HG03520 (cell line): ENCODE measurements at regions not wholly inside any gene's neighbourhood (a gene's known extent, or its start where the extent isn't known, plus 50 kb on each side); places are given as distances from the start of the nearest gene placed in this dataset.
"Not testable (repeated sequence)": the region's sequence is repeated elsewhere in the genome, so short reads cannot be mapped to it uniquely, and the experiment has no call there.

ENCODE experiments used
- ATAC-seq: cut with Tn5 transposase; IDR thresholded peaks from one replicate; pipeline ENCODE4 v1.9.1; 2021; ENCODE audit warnings: mild to moderate bottlenecking, moderate library complexity; ENCODE audit not compliant: unreplicated experiment

DNA sequence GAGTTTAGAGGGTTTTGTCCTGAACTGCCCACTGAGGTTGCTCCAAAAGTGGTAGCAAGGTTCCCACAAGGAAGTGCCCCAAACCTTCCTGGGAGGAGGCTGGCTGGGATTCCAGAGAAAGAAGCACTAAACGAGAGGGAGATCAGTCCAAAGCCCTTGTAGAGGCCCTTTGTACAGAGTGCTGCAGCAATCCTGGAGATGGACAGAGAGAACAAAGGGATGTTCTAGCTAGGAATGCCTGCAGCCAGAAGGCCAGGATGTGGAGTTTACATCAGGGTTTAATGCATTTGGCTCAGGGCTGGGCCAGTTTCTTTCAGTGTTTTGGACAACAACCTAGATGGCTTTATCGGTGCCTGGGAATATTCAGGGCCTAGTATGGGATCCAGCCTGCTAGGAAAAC, 2155.1 kb upstream of the AGA start:
- ATAC-seq, result no peak

DNA sequence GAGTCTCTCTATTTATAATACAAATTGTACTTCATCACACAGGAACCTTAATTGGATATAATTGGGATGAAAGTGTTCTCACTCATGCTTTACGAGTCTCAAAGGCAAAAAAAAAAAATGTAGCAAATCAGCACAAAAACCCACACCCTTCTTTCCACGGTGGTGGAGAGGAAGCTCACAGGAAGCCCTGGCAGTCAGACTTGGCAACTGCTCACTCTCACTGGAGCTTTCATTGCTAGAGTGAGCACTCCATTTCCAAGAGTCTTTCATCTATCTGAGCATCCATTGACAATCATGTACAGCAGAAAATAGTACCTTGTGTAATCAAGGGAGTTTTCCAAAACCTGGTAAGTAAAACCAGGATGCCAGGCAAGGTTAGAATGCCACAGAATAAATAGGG, 2159.4 kb upstream of the AGA start:
- no peak for ATAC-seq

DNA sequence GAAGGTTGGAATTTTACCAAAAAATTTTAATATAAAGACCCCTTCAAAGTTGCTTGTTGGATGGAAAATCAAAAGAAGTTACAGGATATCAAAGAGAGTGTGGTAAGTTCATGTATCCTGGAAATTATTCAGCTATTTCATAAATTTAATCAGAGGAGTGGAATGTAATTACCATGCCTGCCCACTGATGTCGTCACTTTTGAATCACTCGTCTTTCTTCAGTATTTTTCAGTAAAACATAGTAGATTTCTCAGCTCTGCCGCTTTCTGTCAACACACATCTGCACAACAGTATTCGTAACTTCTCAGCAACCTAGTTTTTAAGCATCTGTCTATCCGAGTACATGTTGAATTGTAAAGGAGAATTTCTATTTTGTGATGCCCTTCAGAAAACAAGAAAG, 2163.0 kb upstream of the AGA start:
- ATAC-seq, result no peak

DNA sequence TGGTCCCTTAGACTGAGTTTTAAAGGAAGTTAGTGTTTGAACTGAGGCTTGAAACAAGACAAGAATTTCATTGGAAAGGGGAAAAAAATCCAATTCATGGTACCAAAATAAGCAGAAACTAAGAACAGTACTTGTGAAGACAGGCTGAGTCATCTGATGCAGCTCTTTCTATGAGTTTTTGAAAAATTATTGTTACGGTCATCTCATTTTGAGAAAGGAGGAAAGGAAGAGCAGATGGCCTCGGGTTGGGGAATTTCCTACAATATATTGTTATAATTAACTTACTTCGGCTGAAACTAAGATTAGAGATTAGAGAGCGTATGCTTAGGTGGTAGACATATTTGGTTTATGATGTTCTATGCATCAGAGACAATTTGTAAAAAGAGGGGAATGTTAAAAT, 2164.8 kb upstream of the AGA start:
- ATAC-seq, result no peak

DNA sequence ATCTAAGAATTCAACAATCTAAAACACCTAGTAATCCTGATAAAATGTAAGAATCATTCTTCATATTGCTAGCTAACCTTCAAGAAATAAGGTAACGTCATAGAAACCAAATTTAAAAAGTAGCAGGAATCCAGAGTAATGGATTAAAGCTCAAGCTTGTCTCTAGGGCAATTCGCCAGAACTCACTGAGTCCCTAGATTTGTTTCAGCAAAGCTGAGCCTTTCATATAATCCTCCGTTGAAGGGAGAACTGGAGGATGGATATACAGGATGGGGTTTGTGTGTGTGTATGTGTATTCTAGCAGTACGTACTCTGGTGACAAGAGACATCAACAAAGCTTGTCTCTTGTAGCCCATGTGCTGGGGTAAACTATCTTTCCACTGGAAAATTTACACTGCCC, 2173.5 kb upstream of the AGA start:
- no peak for ATAC-seq

DNA sequence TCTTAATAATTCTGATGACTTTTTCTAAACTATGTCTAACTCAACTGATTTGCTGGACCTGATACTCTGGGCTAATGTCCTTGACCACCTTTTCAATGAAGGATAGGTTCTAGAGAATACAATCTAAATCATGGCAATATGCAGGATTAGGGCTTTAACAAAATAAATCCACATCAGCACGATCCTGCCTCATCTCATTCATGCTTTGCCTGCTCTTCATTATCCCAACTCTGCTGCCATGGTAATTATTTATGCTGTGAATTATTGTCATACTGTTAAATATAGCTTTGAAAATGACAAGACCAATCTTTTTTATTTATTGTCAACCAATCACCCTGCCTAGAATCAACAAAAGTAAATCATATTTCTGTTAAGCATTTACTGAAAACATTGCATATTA, 2176.7 kb upstream of the AGA start:
- no peak for ATAC-seq

DNA sequence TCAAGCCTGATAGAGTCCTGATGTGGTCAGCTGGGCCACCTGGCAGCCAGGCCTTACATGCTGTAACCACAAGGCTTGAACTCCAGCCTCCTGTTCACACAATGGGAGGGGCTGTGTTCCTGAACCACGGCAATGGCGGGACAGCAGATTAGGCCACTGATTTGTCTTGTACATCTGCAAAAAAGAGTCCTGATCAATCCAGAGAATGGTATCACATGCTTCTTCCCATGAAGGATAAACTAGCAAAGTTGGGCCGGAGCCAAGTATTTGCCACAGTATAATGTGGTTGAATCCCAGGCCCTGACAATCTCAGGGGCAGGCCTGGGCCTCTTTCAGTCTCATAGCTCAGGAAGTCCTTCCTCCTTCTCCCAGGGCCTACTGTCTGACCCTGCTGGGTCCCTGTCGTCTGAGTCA, 2182.5 kb upstream of the AGA start:
- no peak for ATAC-seq

DNA sequence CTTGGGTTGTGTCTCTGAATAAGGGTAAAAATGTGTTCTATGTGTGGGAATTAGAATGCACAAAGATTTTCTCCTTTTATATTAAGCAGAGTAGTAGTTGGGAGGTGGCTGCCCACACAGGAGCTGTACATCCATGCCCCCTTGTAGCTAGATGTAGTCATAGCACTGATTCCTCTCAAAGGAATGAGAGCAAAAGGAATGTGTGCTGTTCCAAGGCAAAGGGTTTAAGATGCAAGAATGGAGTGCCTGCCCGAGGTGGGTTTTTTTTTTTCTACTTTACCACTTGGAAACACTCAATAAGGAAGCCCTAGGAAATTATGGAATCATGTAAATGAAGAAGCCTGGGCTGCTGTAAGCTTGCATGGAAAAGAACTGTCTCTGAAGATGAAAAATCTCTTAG, 2183.2 kb upstream of the AGA start:
- no peak for ATAC-seq

DNA sequence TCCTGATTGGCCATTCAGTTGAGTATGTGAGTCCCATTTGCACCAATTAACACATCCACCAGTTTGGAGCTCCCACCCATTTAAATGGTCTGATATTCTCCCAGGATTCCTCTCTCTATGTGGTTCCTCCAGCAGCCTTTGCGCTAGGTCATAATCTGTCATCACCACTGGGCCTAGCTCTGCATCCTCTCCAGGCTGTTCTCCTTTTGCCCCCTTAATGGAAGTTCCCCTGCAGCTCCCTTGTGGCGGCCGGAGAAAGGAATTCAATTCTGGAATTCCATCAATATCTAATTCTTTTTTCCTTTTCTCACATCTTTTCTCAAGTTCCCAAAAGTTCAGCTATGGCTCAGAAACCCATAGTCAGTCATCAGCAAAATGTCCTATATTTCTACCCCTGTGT, 2184.4 kb upstream of the AGA start:
- ATAC-seq, result no peak

DNA sequence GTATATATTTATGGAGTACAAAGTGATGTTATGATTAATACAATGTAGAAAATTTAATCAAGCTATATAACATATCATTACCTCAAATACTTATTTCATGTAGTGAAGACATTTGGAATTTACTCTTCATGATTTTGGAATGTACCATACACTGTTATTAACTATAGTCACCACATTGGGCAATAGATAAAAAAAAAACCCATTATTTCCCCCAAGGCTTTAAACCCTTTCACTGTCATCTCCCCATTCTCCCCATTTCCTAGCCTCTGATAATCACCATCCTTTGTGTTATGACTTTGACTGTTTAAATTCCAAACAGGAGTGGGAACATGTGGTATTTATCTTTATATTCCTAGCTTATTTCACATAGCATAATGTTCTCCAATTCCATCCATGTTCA, 2189.1 kb upstream of the AGA start:
- ATAC-seq, result no peak

DNA sequence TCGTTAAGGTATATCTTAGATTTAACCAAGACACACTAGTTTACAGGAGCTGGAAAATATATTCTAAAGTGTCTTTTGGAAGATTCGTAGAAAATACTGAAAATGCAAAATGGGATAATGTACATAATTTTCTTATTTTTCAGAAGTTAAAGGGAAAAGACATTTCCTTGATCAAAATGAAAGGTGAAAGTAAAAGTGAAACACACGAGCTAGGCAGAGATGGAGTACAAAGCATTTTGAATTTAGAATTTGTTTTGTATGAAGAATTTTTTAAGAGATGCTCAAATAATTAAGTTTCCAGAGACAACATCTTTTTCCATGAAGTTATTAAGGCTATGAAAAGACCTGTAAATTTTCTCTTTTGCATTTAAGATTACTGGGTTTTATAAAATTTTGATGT, 2192.6 kb upstream of the AGA start:
- ATAC-seq, result no peak

DNA sequence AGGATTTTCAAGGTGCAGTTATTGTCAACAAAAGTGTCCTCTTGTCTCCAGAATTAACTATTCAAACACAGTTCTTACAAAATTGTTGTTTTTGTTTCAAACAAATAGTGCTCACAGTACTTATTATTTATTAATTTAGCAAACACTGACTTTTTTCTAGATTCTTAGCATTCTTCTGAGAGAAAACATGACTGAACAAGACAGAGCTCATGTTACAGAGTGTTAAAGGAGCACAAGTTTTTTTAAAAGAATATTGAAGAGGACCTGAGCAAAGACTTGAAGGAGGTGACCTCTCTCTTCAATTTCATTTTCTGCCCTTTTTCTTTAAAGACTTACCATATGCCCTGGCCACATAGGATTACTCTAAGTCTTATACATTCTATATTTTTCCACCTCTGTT, 2220.3 kb upstream of the AGA start:
- no peak for ATAC-seq

DNA sequence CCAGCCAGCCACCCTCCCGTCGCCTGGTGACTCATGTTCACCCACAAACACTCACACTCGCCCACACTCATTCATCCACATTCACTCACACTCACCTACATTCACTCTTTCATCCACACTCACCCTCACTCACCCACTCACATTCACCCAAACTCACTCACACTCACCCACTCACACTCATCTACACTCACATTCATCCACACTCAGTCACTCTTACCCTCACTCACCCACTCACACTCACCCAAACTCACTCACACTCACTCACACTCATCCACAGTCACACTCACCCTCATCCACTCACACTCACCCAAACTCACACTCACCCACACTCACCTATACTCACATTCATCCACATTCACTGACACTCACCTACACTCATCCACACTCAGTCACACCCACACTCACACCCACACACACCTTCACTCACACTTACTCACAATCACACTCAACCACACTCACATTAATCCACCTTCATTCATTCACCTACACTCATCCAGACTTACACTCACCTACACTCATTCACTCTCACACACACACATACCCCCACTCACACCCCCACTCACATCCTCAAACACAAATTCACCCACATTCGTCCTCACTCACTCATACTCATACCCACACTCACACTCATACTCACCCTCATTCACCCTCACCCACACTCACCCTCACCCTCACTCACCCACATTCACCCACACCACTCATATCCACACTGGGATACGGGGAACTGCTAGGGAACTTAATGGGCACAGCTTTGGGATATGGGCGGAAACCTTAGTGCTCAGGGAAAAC, 2221.6 kb upstream of the AGA start:
- no peak for ATAC-seq

DNA sequence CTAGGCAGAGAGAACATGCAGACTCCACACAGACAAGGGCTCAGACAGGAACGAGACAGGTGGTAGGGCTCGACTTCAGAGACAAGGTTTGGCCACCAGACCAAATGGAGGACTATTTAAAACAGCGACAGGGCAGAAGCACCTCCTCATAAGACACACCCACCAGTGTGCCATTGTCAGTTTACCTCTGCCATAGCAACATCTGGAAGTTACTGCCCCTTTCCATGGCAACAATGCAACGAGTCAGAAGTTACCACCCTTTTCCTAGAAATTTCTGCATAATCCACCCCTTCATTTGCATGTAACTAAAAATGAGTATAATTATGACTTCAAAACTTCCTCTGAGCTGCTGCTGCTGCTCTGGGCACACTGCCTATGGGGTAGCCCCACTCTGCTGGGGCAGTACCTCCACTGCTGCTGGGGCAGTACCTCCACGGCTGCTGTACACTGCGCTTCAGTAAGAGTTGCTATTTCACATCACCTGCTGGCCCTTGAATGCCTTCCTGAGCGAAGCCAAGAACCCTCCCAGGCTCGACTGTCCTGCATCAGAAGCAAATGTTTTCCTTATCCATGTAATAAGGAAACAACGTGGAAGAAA, 2222.3 kb upstream of the AGA start:
- ATAC-seq, result no peak

DNA sequence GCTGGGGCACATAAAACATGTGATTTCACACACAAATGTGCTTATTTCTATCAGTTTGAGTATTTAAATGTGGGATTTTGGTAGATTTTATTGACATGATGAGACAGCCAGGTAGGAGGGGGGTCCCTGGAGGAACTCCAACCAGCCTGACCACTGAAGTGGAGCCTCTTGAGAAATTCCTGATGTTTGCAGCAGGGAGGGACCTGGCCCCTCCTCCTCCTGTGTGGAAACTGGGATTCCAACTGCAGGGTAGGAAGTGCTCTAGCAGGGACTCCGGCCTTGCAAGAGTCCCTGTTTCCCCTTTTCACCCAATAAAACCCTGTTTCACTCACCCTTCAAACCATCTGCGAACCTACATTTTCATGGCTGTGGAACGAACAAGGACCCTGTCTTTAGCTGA, 2224.0 kb upstream of the AGA start:
- no peak for ATAC-seq

DNA sequence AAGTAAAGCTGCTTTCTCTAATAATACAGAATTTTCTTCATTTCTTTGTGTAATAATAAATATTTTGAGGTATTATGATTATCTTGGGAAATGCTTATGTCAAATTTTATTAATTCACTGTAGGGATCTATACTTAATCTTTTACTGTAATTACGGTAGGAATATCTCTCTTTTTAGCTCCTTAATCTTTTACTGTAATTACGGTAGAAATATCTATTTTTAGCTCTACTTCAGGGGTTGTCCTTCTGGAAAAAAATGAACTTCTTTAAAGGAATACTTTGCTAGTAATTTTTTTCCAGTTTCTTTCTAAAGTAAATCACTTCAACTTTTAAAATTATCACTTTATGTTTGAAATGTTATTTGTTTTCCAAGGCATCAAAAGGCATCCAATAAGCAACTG, 2229.4 kb upstream of the AGA start:
- ATAC-seq, result no peak

DNA sequence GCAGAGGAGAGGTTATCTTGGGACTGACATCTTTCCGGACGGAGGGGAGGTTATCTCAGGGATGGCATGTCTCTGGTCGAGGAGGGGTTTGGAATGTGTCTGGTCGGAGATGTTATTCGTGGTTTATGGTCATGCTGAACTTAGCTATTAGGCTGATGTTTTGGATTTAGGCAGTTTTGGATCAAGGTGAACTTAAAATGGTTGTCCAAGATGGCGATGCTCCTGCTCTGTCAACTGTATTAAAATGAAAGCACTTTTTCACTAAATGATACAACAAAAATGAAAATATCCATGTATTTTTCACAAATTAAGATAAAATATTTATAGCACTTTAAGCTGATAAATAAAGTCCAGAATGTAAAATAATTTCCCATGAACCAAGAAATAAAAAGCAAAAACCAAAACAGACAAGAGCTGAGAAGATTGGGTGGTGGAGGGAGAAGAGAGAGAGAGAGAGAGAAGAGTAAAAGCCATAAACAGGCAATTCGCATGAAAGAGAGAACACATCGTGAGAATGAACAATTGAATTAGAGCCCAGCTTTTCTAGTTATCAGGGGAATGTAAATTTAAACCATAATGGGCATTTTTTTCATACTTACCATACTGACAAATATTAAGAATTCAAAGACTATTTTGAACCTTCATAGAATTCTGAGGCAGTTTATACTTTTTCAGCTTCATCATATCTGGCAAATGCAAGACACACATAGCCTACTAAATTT, 2236.0 kb upstream of the AGA start:
- no peak for ATAC-seq

DNA sequence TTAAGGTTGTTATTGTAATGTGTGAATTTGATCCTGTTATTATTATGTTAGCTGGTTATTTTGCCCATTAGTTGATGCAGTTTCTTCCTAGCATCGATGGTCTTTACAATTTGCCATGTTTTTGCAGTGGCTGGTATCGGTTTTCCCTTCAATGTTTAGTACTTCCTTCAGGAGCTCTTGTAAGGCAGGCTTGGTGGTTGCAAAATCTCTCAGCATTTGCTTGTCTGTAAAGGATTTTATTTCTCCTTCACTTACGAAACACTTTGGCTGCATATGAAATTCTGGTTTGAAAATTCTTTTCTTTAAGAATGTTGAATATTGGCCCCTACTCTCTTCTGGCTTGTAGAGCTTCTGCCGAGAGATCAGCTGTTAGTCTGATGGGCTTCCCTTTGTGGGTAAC, 2241.4 kb upstream of the AGA start:
- not testable (repeated sequence) for ATAC-seq

DNA sequence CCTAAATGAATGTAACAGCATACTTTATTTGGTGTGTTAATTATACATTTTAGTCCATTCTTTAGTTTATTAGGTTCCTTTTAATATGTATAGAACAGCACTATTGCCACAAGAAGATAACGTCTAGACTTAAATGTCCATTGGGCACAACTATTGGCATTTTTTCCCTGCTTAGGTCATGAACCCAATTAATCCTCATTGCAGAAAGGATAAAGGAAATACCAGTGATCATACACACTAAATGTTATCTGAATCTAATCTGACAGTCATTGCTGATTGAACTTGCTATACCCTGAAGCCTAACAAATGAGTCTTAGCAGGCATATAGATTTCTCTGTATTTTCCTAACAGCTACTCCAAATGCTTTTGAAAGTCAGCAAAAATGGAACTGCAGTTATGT, 2250.0 kb upstream of the AGA start:
- no peak for ATAC-seq

DNA sequence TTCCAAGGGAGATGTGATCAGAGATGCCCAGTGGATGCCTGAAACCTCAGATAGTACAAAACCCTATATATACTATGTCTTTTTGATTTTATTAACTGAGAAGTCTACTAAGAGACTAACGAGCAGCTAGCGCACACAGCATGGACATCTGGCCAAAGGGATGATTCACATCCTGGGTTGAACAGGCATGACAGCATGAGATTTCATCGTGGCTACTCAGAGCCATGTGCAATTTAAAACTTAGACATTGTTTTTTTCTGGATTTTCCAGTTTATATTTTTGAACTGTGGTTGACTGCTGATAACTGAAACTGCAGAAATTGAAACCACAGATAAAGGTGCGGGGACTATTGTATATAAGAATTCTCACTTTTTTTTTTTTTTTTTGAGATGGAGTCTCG, 2252.9 kb upstream of the AGA start:
- ATAC-seq, result no peak

DNA sequence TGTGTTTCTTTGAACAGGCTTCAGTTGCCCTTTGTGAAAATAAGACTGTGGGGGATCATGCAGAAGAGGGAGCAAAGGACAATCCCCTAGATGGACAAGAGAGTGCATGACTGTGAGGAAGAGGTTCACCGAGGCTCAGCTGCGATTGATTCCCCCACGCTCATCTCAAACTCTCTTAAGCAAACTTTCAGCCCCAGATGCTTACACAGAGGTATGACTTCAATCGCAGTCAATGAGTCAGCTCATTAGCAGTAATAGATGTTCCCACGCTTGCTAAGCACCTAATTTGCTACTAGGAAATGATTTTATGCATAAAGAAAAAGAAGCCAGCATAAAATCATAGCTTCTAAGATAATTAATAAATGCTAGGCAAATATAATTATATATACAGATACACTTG, 2256.1 kb upstream of the AGA start:
- no peak for ATAC-seq

DNA sequence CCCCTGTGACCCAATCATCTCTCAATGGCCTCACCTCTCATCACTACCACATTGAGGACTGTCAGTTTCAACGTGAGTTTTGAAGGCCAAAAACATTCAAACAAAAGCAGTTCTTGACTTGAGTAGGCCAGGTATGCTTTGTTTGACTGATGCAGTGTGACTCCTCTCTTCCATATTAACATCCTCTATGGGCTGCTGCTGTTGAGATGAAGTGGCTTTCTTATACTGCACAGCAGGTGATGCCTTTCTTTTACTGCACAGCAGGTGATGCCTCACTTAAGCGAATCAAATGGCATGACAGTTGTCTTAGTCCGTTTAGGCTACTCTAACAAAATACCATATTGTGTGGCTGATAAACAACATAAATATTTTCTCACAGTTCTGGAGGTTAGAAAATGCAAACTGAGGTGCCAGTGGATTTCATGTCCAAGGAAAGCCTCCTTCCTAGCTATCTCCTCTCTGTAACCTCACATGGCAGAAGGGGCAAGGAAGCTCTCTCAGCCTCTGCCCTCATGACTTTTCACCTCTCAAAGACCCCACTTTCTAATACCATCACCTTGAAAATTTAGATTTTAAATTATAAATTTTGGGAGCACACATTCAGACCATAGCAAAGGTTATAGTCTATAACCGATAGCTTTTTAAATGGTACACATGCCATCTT, 2267.9 kb upstream of the AGA start:
- no peak for ATAC-seq
